ENCODE measurements at regions not wholly inside any gene's neighbourhood (a gene's known extent, or its start where the extent isn't known, plus 50 kb on each side); places are given as distances from the start of the nearest gene placed in this dataset.

DNA sequence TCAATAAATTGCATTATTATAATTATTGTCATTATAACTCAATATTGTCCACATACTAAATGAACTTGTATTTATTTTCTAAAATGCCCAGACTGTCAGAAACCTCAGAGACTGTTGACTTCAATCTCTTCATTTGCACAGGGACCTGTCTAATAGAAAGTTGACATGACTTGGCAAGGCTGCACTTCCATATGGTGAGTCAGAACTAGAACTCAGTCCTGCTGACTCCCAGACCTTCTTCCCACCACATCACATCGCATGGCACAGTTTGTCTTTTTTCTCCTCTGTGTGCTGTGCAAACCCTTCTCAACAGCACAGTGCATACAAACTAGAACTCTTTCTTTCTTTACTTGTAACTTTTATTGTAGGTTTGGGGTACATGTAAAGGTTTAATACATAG lies 215.1 kb upstream of the BLID start:
- TF ChIP-seq POLR2A (IDR thresholded peaks at IDR 0.05) (no peak), POLR2AphosphoS5 (IDR thresholded peaks at IDR 0.05) (no peak), CTCF (IDR thresholded peaks at IDR 0.05 in 8 of 11, conservative IDR thresholded peaks at IDR 0.05 in 3 of 11) (no peak)
